Upper lobe of left lung (tissue), 4 donors: ENCODE measurements at regions not wholly inside any gene's neighbourhood (a gene's known extent, or its start where the extent isn't known, plus 50 kb on each side); places are given as distances from the start of the nearest gene placed in this dataset.

Experiments used
- EP300 ChIP-seq, 4 donors: sonication (generic); formaldehyde crosslinking; IDR thresholded peaks; one replicate each; pipeline ENCODE4 v1.5.1; 2017; ENCODE audit warnings: antibody characterized with exemption in 4 of 4, control low read depth in 2 of 4
- POLR2A ChIP-seq, 4 donors: fragments of 450-650 bp; IDR thresholded peaks; one replicate each; pipeline ENCODE4 v1.5.1; 2016 to 2017; ENCODE audit warnings: antibody characterized with exemption in 4 of 4, mild to moderate bottlenecking in 2 of 4
- POLR2AphosphoS5 ChIP-seq, 2 donors: sonication (generic); formaldehyde crosslinking; IDR thresholded peaks; one replicate each; pipeline ENCODE4 v1.5.1; 2017; ENCODE audit warnings: antibody characterized with exemption in 2 of 2
- TF ChIP-seq, protein P1 (sequence below), 6 experiments: fragments of 450-650 bp in 4 of 6; fragments of 200-600 bp in 2 of 6; sonication (generic) in 2 of 6; IDR thresholded peaks; one replicate each; pipeline ENCODE4 v1.5.1; 2016 to 2019; ENCODE audit warnings: antibody characterized with exemption in 6 of 6

DNA sequence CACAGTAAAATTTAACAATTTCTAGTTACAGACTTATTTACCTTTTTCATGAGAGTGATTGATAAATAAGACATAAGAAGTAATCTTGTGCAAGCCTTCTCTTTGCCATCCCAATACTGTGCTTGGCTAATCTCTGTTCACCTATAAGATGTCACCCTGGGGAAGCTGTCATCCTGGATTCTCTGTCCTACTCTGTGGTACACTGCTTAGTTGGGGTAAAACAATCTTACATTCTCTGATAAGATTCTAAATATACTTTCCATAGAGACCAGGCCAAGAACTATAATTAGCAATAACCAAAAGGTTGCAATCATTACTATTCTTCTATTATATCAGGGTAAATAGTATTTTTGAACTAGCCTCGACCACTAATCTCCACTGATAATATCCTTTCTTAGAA lies 1218.3 kb upstream of the CADM2 start:
- TF ChIP-seq POLR2AphosphoS5 (IDR thresholded peaks at IDR 0.05) (no peak), EP300 (IDR thresholded peaks at IDR 0.05) (no peak), POLR2A (IDR thresholded peaks at IDR 0.05) (no peak)
- TF ChIP-seq, protein P1, sequence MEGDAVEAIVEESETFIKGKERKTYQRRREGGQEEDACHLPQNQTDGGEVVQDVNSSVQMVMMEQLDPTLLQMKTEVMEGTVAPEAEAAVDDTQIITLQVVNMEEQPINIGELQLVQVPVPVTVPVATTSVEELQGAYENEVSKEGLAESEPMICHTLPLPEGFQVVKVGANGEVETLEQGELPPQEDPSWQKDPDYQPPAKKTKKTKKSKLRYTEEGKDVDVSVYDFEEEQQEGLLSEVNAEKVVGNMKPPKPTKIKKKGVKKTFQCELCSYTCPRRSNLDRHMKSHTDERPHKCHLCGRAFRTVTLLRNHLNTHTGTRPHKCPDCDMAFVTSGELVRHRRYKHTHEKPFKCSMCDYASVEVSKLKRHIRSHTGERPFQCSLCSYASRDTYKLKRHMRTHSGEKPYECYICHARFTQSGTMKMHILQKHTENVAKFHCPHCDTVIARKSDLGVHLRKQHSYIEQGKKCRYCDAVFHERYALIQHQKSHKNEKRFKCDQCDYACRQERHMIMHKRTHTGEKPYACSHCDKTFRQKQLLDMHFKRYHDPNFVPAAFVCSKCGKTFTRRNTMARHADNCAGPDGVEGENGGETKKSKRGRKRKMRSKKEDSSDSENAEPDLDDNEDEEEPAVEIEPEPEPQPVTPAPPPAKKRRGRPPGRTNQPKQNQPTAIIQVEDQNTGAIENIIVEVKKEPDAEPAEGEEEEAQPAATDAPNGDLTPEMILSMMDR (IDR thresholded peaks at IDR 0.05) = no peak
